ENCODE measurements at regions not wholly inside any gene's neighbourhood (a gene's known extent, or its start where the extent isn't known, plus 50 kb on each side); places are given as distances from the start of the nearest gene placed in this dataset.

DNA sequence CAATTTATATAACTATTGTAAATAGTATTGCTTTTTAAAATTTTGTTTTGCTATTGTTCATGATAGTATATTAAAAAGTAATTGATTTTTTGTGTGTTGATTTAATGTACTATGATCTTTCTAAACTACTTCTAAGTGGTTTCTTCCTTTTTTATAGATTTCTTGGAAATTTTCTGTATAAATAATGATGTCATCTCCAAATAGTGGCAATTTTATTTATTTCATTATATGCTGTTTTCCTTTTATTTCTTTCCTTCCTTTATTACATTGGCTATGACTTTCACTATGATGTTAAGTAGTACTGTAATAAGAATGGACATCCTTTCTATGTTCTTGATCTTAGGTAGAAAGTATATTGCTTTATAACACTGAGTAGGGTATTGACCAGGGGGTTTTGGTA, 451.5 kb upstream of the SPTLC3 start:
- TF ChIP-seq, protein P1, sequence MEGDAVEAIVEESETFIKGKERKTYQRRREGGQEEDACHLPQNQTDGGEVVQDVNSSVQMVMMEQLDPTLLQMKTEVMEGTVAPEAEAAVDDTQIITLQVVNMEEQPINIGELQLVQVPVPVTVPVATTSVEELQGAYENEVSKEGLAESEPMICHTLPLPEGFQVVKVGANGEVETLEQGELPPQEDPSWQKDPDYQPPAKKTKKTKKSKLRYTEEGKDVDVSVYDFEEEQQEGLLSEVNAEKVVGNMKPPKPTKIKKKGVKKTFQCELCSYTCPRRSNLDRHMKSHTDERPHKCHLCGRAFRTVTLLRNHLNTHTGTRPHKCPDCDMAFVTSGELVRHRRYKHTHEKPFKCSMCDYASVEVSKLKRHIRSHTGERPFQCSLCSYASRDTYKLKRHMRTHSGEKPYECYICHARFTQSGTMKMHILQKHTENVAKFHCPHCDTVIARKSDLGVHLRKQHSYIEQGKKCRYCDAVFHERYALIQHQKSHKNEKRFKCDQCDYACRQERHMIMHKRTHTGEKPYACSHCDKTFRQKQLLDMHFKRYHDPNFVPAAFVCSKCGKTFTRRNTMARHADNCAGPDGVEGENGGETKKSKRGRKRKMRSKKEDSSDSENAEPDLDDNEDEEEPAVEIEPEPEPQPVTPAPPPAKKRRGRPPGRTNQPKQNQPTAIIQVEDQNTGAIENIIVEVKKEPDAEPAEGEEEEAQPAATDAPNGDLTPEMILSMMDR (IDR thresholded peaks at IDR 0.05; ENCODE audit: insufficient read depth, low read length), result no peak
- TF ChIP-seq POLR2AphosphoS5 (IDR thresholded peaks at IDR 0.05; ENCODE audit: low read depth), result no peak

Data from HL-60 (cell line).